ENCODE measurements at regions not wholly inside any gene's neighbourhood (a gene's known extent, or its start where the extent isn't known, plus 50 kb on each side); places are given as distances from the start of the nearest gene placed in this dataset.
"Not testable (repeated sequence)": the region's sequence is repeated elsewhere in the genome, so short reads cannot be mapped to it uniquely, and the experiment has no call there.

- H3K36me3 ChIP-seq (ENCODE audit: insufficient read depth): no peaks in the 10 kb centered on the region
- H3K4me3 ChIP-seq (IDR thresholded peaks at IDR 0.05; ENCODE audit: insufficient read depth, low read depth, low read length): no peak overlapping the region
- H3K4me1 ChIP-seq (ENCODE audit: low read depth, poor library complexity, severe bottlenecking): no peaks in the 10 kb centered on the region
- no peaks in the 10 kb centered on the region for H4K20me1 ChIP-seq (ENCODE audit: insufficient read depth)
- H3K4me2 ChIP-seq: no peak overlapping the region
- H3K27ac ChIP-seq: no peak overlapping the region
- H3K9ac ChIP-seq: no peak overlapping the region
- H2AFZ ChIP-seq (ENCODE audit: low read depth): no peak overlapping the region
- no peak for TF ChIP-seq CTCF (conservative IDR thresholded peaks at IDR 0.05; ENCODE audit: low read depth, low read length)
- H3K27me3 ChIP-seq (ENCODE audit: insufficient read depth, low read depth): no peaks in the 10 kb centered on the region
- H3K79me2 ChIP-seq (ENCODE audit: insufficient read depth, low read depth): no peaks in the 10 kb centered on the region
These were observed 185.9 kb upstream of the RBM19 start for GRCh38 chr12:114152066-114152465.

GRCh38 chr12:114150584-114150983 is 184.5 kb upstream of the RBM19 start:
- H3K79me2 ChIP-seq (ENCODE audit: insufficient read depth, low read depth); H3K9ac ChIP-seq; H3K4me3 ChIP-seq (IDR thresholded peaks at IDR 0.05; ENCODE audit: insufficient read depth, low read depth, low read length); H4K20me1 ChIP-seq (ENCODE audit: insufficient read depth); H2AFZ ChIP-seq (ENCODE audit: low read depth); H3K27ac ChIP-seq; H3K36me3 ChIP-seq (ENCODE audit: insufficient read depth); H3K27me3 ChIP-seq (ENCODE audit: insufficient read depth, low read depth); H3K4me1 ChIP-seq (ENCODE audit: low read depth, poor library complexity, severe bottlenecking); H3K4me2 ChIP-seq: not testable (repeated sequence)

GRCh38 chr12:114141921-114142564 is 175.9 kb upstream of the RBM19 start:
- Histone ChIP-seq H4K20me1 (ENCODE audit: insufficient read depth) (no peaks in the 10 kb centered on the region), H2AFZ (ENCODE audit: low read depth) (no peak overlapping the region), H3K4me3 (IDR thresholded peaks at IDR 0.05; ENCODE audit: insufficient read depth, low read depth, low read length) (no peak overlapping the region), H3K36me3 (ENCODE audit: insufficient read depth) (no peaks in the 10 kb centered on the region), H3K79me2 (ENCODE audit: insufficient read depth, low read depth) (no peaks in the 10 kb centered on the region), H3K27me3 (ENCODE audit: insufficient read depth, low read depth) (no peaks in the 10 kb centered on the region), H3K9ac (no peak overlapping the region), H3K4me1 (ENCODE audit: low read depth, poor library complexity, severe bottlenecking) (no peaks in the 10 kb centered on the region), H3K4me2 (no peak overlapping the region), H3K27ac (no peak overlapping the region)
- no peak for TF ChIP-seq CTCF (conservative IDR thresholded peaks at IDR 0.05; ENCODE audit: low read depth, low read length)

- Histone ChIP-seq H3K27ac (no peak overlapping the region), H3K27me3 (ENCODE audit: insufficient read depth, low read depth) (no peaks in the 10 kb centered on the region), H4K20me1 (ENCODE audit: insufficient read depth) (no peaks in the 10 kb centered on the region), H3K4me1 (ENCODE audit: low read depth, poor library complexity, severe bottlenecking) (no peaks in the 10 kb centered on the region), H3K9ac (no peak overlapping the region), H3K4me2 (no peak overlapping the region), H2AFZ (ENCODE audit: low read depth) (no peak overlapping the region), H3K4me3 (IDR thresholded peaks at IDR 0.05; ENCODE audit: insufficient read depth, low read depth, low read length) (no peak overlapping the region), H3K36me3 (ENCODE audit: insufficient read depth) (no peaks in the 10 kb centered on the region), H3K79me2 (ENCODE audit: insufficient read depth, low read depth) (no peaks in the 10 kb centered on the region)
- TF ChIP-seq CTCF (conservative IDR thresholded peaks at IDR 0.05; ENCODE audit: low read depth, low read length): no peak
These were observed 174.5 kb upstream of the RBM19 start for GRCh38 chr12:114140576-114140975.

GRCh38 chr12:114136631-114137030 is 170.5 kb upstream of the RBM19 start:
- Histone ChIP-seq H3K4me3 (IDR thresholded peaks at IDR 0.05; ENCODE audit: insufficient read depth, low read depth, low read length) (no peak overlapping the region), H3K36me3 (ENCODE audit: insufficient read depth) (no peaks in the 10 kb centered on the region), H3K9ac (no peak overlapping the region), H4K20me1 (ENCODE audit: insufficient read depth) (no peaks in the 10 kb centered on the region), H3K4me1 (ENCODE audit: low read depth, poor library complexity, severe bottlenecking) (no peaks in the 10 kb centered on the region), H3K79me2 (ENCODE audit: insufficient read depth, low read depth) (no peaks in the 10 kb centered on the region), H3K4me2 (no peak overlapping the region), H3K27me3 (ENCODE audit: insufficient read depth, low read depth) (no peaks in the 10 kb centered on the region), H3K27ac (no peak overlapping the region), H2AFZ (ENCODE audit: low read depth) (no peak overlapping the region)
- no peak for TF ChIP-seq CTCF (conservative IDR thresholded peaks at IDR 0.05; ENCODE audit: low read depth, low read length)

Measured in KMS-11 (cell line).